ENCODE measurements at regions not wholly inside any gene's neighbourhood (a gene's known extent, or its start where the extent isn't known, plus 50 kb on each side); places are given as distances from the start of the nearest gene placed in this dataset.
"Not testable (repeated sequence)": the region's sequence is repeated elsewhere in the genome, so short reads cannot be mapped to it uniquely, and the experiment has no call there.

- no peak for DNase-seq (ENCODE audit: low read depth in 2 of 2, low spot score in 1 of 2)
These were observed 289.5 kb upstream of the RGMA start for GRCh38 chr15:93378558-93378957.

DNA sequence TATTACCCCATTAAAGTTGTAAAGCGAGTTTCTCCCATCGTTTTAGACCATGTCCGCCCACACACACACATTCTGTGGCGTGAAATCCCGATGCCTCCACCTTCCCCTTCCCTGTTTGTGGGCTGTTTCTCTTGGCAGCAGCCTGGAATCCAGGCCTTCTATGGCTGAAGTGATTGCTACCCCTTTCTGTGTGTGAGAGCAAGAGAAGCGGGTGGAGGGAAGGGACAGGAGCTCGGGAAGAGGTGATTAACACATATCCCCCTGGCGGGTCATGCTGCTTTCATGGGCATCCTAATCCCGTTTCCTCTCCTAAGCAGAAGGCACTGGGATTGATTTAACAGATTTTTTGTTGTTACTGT, 283.8 kb upstream of the RGMA start:
- no peak for DNase-seq (ENCODE audit: low read depth in 2 of 2, low spot score in 1 of 2)

- no peak for DNase-seq (ENCODE audit: low read depth in 2 of 2, low spot score in 1 of 2)
These were observed 283.3 kb upstream of the RGMA start for GRCh38 chr15:93372208-93372864.

DNA sequence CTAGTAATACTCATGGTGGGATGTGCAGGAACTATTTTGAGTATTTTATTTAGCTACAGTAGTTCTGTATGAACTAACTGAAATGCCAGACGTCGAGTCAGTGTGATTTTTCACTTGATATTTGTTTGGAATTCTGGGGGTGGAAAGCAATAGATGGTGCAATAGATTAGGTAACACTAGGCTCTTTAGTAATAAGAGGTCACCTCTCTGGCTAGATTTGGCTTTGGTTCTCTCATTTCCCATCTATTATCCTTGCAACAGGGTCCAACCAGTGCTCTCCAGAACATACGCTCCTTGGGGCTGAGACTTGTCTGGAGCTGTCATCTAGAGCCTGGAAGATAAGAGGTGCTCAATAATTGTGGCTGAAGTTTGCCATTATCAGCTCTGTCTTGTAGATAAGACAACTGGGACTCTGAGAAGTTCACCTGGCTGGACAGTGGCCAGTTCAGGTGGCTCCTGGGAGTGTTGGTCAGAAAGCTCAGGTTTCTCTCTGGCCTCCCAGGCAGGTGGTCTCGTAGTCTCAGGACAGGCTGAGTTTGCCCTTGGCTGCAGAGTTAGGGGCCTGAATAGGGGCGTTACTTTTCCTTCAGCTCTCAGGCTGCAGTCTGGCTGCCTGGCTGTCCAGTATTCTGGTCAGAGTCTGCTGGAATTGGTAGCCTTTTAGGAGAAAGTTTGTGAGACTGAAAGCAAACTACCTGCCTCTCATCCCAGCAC, 277.5 kb upstream of the RGMA start:
- DNase-seq (ENCODE audit: low read depth in 2 of 2, low spot score in 1 of 2), result no peak

DNA sequence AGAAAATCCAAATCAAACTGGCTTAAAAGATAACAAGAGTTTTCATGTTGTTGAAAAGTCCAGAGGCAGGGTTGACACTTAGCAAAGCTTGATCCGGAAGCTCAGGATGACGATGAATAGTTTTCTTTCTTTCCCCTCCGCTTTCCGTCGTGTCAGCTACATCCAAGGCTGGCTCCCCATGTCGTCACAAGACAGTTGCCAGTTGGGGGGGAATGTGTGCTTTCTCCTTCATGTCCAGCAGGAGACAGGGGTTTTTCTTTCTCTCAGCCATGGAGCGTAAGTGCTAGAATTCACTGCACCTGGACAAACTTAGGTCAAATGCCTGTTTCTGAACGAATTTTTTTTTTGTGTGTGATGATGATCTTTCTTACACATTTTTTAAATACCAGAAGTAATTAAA, 273.8 kb upstream of the RGMA start:
- no peak for DNase-seq (ENCODE audit: low read depth in 2 of 2, low spot score in 1 of 2)

DNA sequence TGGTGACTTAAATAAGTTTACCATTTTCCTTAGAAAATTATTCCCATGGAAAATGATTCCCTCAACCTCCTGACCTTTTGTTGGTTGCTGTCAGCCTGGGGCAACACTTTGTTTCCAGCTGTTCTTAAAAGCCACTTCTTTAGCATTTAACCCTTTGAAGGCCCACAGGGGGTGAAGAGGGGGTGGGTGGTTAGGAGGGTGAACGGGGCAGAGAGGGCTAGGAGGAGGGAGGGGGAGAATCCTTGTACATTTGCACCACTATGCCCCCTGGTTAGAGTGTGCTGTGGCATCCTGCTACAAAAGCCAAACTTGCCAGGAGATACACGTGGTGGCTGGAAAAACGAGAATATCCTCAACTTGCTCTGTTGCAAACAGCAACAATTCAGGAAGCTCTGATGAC, 273.2 kb upstream of the RGMA start:
- DNase-seq (ENCODE audit: low read depth in 2 of 2, low spot score in 1 of 2), result no peak

- DNase-seq (ENCODE audit: low read depth in 2 of 2, low spot score in 1 of 2), result no peak
These were observed 272.7 kb upstream of the RGMA start for GRCh38 chr15:93361703-93362102.

GRCh38 chr15:93360976-93361375, 272.0 kb upstream of the RGMA start:
- no peak for DNase-seq (ENCODE audit: low read depth in 2 of 2, low spot score in 1 of 2)

DNA sequence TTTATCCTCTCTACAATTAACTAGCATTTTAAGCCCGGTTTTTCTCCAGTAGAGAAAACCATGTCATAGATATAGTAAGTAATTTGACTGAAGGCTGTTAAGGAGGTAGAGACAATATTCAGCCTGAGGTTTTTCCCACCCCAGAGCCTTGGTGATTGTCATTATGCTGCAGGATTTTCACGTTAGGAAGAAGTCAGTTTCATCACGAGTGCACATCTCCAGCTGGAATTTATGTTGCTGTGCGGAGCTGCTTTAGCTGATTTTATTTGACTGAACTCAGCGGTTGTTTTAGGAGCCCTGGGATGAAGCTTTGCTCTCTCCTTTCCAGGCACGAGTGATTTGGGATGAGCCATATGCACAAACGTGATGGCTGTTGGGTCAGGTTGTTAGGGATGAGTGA, 271.3 kb upstream of the RGMA start:
- no peak for DNase-seq (ENCODE audit: low read depth in 2 of 2, low spot score in 1 of 2)

- no peak for DNase-seq (ENCODE audit: low read depth in 2 of 2, low spot score in 1 of 2)
These were observed 270.6 kb upstream of the RGMA start for GRCh38 chr15:93359425-93360131.

DNA sequence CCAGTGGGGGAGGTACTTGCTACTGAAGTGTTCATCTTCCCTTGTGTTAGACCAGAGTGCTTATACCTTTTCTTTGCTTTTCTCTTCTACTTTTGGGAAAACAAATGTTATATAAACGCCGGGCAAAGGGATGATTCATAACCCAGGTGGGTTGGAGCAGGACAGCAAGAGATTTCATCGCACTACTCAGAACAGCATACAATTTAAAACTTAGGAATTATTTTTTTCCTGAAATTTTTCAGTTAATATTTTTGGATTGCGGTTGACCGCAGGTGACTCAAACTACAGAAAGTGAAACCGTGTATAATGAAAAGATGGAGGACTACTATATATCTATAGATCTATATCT, 270.0 kb upstream of the RGMA start:
- DNase-seq (ENCODE audit: low read depth in 2 of 2, low spot score in 1 of 2), result no peak

GRCh38 chr15:93358166-93359059, 269.4 kb upstream of the RGMA start:
- no peak for DNase-seq (ENCODE audit: low read depth in 2 of 2, low spot score in 1 of 2)

- DNase-seq (ENCODE audit: low read depth in 2 of 2, low spot score in 1 of 2), result no peak
These were observed 259.9 kb upstream of the RGMA start for GRCh38 chr15:93348711-93349545.

- no peak for DNase-seq (ENCODE audit: low read depth in 2 of 2, low spot score in 1 of 2)
These were observed 259.0 kb upstream of the RGMA start for GRCh38 chr15:93347986-93348385.

- no peak for DNase-seq (ENCODE audit: low read depth in 2 of 2, low spot score in 1 of 2)
These were observed 257.0 kb upstream of the RGMA start for GRCh38 chr15:93345981-93346380.

DNA sequence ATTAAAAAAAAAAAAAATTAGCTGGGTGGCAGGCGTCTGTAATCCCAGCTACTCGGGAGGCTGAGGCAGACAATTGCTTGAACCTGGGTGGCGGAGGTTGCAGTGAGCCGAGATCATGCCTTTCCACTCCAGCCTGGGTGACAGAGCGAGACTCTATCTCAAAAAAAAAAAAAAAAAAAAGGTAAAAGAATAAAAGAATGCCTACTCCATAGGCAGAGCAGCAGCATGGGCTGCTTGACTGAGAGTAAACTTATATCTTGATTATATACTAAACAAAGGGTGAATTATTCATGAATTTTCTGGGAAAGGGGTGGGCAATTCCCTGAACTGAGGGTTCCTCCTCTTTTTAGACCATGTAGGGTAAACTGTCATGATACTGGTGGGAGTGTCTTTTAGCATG, 254.4 kb upstream of the RGMA start:
- not testable (repeated sequence) for DNase-seq (ENCODE audit: low read depth in 2 of 2, low spot score in 1 of 2)

DNA sequence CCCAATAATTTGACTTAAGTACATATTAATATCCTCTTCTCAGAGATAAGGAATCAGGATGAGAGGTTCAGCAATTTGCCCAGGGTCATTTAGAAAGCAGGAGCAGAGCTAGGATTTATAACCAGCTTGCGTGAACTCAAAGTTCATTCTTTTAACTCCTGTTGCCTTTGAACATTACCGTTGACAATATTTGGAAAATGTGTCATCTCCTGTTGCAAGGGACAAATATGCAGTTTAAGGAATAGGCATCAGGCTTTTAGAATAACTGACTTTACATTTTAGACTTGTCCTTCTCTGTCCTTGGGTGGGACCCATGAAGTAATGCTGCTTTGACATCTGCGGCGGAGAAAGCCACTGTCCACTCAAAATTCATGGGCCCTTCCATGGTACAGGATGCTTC, 252.2 kb upstream of the RGMA start:
- no peak for DNase-seq (ENCODE audit: low read depth in 2 of 2, low spot score in 1 of 2)

DNA sequence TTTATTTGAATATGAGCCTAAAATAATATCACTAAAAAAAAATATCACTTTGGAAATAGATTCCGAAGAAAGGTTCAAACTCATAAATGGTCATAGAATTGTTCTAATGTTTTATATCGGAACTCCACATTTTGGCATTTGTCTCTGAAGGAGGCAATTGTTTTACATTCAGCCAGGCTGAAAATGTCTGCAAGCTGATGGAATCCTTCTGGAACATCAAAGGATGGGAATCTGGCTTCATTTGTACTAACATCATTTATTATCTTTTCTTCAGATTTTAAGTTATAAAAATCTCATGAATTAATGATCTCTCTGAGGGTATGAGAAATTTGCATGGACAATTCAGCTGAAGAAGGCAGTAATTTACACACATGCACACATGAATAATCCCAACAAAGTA, 251.4 kb upstream of the RGMA start:
- DNase-seq (ENCODE audit: low read depth in 2 of 2, low spot score in 1 of 2), result no peak

- DNase-seq (ENCODE audit: low read depth in 2 of 2, low spot score in 1 of 2), result no peak
These were observed 244.8 kb upstream of the RGMA start for GRCh38 chr15:93333796-93334195.

GRCh38 chr15:93333126-93333525, 244.1 kb upstream of the RGMA start:
- DNase-seq (ENCODE audit: low read depth in 2 of 2, low spot score in 1 of 2), result not testable (repeated sequence)

GRCh38 chr15:93332168-93332553, 243.2 kb upstream of the RGMA start:
- DNase-seq (ENCODE audit: low read depth in 2 of 2, low spot score in 1 of 2), result no peak
